OCI-LY7 (cell line): ENCODE measurements at regions not wholly inside any gene's neighbourhood (a gene's known extent, or its start where the extent isn't known, plus 50 kb on each side); places are given as distances from the start of the nearest gene placed in this dataset.

Source experiments
- BruUV-seq: library from RNA; stranded (reverse); fragments of 400-500 nt; replicated peaks from 2 replicates; lab custom pipeline; 2021; lab: Mats Ljungman, UMichigan
- CTCF ChIA-PET: fragments of 300-600 bp; sonication (Branson Sonifier 250); formaldehyde crosslinking; loops from one replicate; lab custom pipeline; 2022; ENCODE audit warnings: antibody characterized with exemption; ENCODE audit not compliant: unreplicated experiment; lab: Charles Lee
- POLR2A ChIA-PET: fragments of 300-600 bp; sonication (Branson Sonifier 250); formaldehyde crosslinking; loops from one replicate; lab custom pipeline; 2022; ENCODE audit warnings: antibody characterized with exemption; lab: Charles Lee
- DNase-seq: peaks from one replicate; pipeline ENCODE4 v3.0.0-alpha.2; 2015; ENCODE audit warnings: low spot score
- H2AFZ ChIP-seq: fragments of 200-600 bp; sonication (generic), shearing (Covaris generic); 2 replicates; pipeline ENCODE4 v1.6.1; 2014; ENCODE audit warnings: mild to moderate bottlenecking, antibody characterized with exemption, low read length, moderate library complexity
- H3K27ac ChIP-seq: fragments of 200-600 bp; sonication (generic); 2 replicates; pipeline ENCODE4 v1.5.1; 2014; ENCODE audit warnings: mixed run types, low read depth, mild to moderate bottlenecking, moderate library complexity, low read length, inconsistent platforms; ENCODE audit not compliant: poor library complexity, severe bottlenecking
- H3K36me3 ChIP-seq: fragments of 200-600 bp; sonication (generic); 2 replicates; pipeline ENCODE4 v1.6.1; 2014; ENCODE audit warnings: mild to moderate bottlenecking, antibody characterized with exemption, low read length, moderate library complexity, mixed read lengths; ENCODE audit not compliant: insufficient read depth
- H3K4me1 ChIP-seq: fragments of 200-600 bp; sonication (generic); 2 replicates; pipeline ENCODE4 v1.5.1; 2014; ENCODE audit warnings: mild to moderate bottlenecking, low read length; ENCODE audit not compliant: insufficient read depth, poor library complexity, severe bottlenecking
- H3K4me2 ChIP-seq: fragments of 200-600 bp; sonication (generic); 2 replicates; pipeline ENCODE4 v1.6.1; 2014; ENCODE audit warnings: mild to moderate bottlenecking, low read length
- H3K4me3 ChIP-seq: fragments of 200-600 bp; sonication (generic); 2 replicates; pipeline ENCODE4 v1.5.1; 2014; ENCODE audit warnings: mild to moderate bottlenecking, low read depth, low read length; ENCODE audit not compliant: poor library complexity, severe bottlenecking
- H3K79me2 ChIP-seq: fragments of 200-600 bp; sonication (generic); 2 replicates; pipeline ENCODE4 v1.6.1; 2016; ENCODE audit warnings: low read depth, mild to moderate bottlenecking, low read length, moderate library complexity, mixed read lengths; ENCODE audit not compliant: insufficient read depth
- H3K9me2 ChIP-seq: fragments of 200-600 bp; sonication (generic); 2 replicates; pipeline ENCODE4 v1.6.1; 2016; ENCODE audit warnings: mild to moderate bottlenecking, low read length, mixed read lengths; ENCODE audit not compliant: insufficient read depth
- H3K9me3 ChIP-seq: fragments of 200-600 bp; sonication (generic); 2 replicates; pipeline ENCODE4 v1.6.1; 2014; ENCODE audit warnings: mild to moderate bottlenecking, mixed run types, low read length, mixed read lengths
- H4K20me1 ChIP-seq: fragments of 200-600 bp; sonication (generic); 2 replicates; pipeline ENCODE4 v1.6.1; 2014; ENCODE audit warnings: mild to moderate bottlenecking, antibody characterized with exemption, low read length, moderate library complexity, mixed read lengths; ENCODE audit not compliant: insufficient read depth
- EZH2phosphoT487 ChIP-seq: fragments of 200-600 bp; sonication (generic); IDR thresholded peaks from 2 replicates; pipeline ENCODE4 v1.6.1; 2018; ENCODE audit warnings: low read depth, borderline replicate concordance, mild to moderate bottlenecking, mixed run types, antibody characterized with exemption, low read length, moderate library complexity, mixed read lengths
- intact Hi-C: fragments of 100-400 bp; cut with micrococcal nuclease; formaldehyde crosslinking; loops from one replicate; pipeline ENCODE4 v1.10.0; 2022; ENCODE audit not compliant: unreplicated experiment
- TF ChIP-seq, protein P1 (sequence below): fragments of 200-600 bp; sonication (generic); conservative IDR thresholded peaks from 2 replicates; pipeline ENCODE4 v1.5.1; 2014; ENCODE audit warnings: mild to moderate bottlenecking, antibody characterized with exemption, low read length, moderate library complexity, mixed read lengths

DNA sequence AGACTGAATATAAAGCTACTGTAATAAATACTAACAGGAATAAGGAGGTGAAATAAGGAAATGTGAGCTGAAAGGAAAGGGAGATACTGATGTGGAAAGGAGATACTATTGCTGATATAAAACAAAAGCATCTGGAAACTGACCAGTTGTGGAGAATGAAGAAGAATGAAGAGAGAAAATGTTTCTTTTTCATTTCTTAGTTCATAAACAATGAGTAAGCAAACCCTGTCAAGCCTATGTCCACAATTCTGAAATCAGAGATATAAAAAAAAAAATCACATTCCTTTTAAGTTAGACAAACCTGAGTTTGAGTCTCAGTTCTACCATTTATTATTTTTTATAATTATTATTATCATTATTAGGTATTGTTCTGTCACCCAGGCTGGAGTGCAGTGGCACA is 121.6 kb upstream of the GJE1 start:
- ChIA-PET CTCF (no interaction called here), POLR2A (interaction anchor here (0.6 kb wide), 1 partner anchor 133 kb away, joined by 3 read pairs; no protein-coding TSS in a partner anchor)
- intact Hi-C loops, result no loop called here
- Histone ChIP-seq H3K9me2 (no peaks in the 10 kb centered on the region), H3K9me3 (no peaks in the 10 kb centered on the region), H3K79me2 (no peaks in the 10 kb centered on the region), H2AFZ (no peak overlapping the region), H3K27ac (no peak overlapping the region), H4K20me1 (no peaks in the 10 kb centered on the region), H3K4me2 (no peak overlapping the region), H3K4me1 (no peaks in the 10 kb centered on the region), H3K4me3 (no peak overlapping the region), H3K36me3 (no peaks in the 10 kb centered on the region)
- TF ChIP-seq EZH2phosphoT487, result no peak
- TF ChIP-seq, protein P1, sequence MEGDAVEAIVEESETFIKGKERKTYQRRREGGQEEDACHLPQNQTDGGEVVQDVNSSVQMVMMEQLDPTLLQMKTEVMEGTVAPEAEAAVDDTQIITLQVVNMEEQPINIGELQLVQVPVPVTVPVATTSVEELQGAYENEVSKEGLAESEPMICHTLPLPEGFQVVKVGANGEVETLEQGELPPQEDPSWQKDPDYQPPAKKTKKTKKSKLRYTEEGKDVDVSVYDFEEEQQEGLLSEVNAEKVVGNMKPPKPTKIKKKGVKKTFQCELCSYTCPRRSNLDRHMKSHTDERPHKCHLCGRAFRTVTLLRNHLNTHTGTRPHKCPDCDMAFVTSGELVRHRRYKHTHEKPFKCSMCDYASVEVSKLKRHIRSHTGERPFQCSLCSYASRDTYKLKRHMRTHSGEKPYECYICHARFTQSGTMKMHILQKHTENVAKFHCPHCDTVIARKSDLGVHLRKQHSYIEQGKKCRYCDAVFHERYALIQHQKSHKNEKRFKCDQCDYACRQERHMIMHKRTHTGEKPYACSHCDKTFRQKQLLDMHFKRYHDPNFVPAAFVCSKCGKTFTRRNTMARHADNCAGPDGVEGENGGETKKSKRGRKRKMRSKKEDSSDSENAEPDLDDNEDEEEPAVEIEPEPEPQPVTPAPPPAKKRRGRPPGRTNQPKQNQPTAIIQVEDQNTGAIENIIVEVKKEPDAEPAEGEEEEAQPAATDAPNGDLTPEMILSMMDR, result no peak
- BruUV-seq, result no TSS peak
- DNase-seq, result no peak

DNA sequence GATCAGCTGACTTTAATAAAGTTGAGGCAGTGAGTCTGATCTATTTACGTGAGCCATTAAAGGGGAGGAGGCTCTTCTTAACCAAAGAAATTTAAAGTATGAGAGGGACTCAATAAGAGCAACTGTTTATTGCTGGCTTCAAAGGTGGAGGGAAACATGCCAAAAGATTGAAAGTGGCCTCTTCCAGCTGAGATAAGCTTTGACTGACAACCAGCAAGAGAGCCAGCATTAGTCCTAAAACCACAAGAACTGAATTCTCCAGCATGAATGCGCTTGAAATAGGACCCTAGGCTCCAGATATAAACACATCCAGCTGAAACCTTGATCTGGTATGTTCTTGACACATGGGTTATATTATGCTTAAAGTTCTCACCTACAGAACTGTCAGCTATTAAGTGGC is 123.1 kb upstream of the GJE1 start:
- no peak overlapping the region for H3K4me2 ChIP-seq

GRCh38 chr6:142008781-142009180 is 123.9 kb upstream of the GJE1 start:
- TF ChIP-seq, protein P1, result no peak
- no peak for TF ChIP-seq EZH2phosphoT487
- no peak overlapping the region for H3K4me3 ChIP-seq
- no peak overlapping the region for H2AFZ ChIP-seq
- no peak overlapping the region for H3K27ac ChIP-seq
- no peaks in the 10 kb centered on the region for H3K4me1 ChIP-seq
- no peak for DNase-seq
- no peaks in the 10 kb centered on the region for H4K20me1 ChIP-seq
- H3K4me2 ChIP-seq, result no peak overlapping the region
- no peaks in the 10 kb centered on the region for H3K9me2 ChIP-seq
- POLR2A ChIA-PET, result no interaction called here
- H3K36me3 ChIP-seq, result no peaks in the 10 kb centered on the region
- CTCF ChIA-PET, result no interaction called here
- intact Hi-C loops, result no loop called here
- no peaks in the 10 kb centered on the region for H3K79me2 ChIP-seq
- BruUV-seq, result no TSS peak
- no peaks in the 10 kb centered on the region; the same call in 1 of the 2 replicates for H3K9me3 ChIP-seq

More for the DNA sequence above, 123.1 kb upstream of the GJE1 start:
- Histone ChIP-seq H3K36me3 (no peaks in the 10 kb centered on the region), H3K9me2 (no peaks in the 10 kb centered on the region), H4K20me1 (no peaks in the 10 kb centered on the region), H3K79me2 (no peaks in the 10 kb centered on the region), H3K9me3 (no peaks in the 10 kb centered on the region; the same call in 1 of the 2 replicates), H3K4me3 (no peak overlapping the region), H3K27ac (no peak overlapping the region), H2AFZ (no peak overlapping the region), H3K4me1 (no peaks in the 10 kb centered on the region)
- intact Hi-C loops, result no loop called here
- no peak for DNase-seq
- TF ChIP-seq, protein P1, result no peak
- TF ChIP-seq EZH2phosphoT487, result no peak
- CTCF ChIA-PET, result interaction anchor here (0.6 kb wide), 1 partner anchor 8 kb away, joined by 3 read pairs; no protein-coding TSS in a partner anchor
- no TSS peak for BruUV-seq
- POLR2A ChIA-PET, result no interaction called here
